Panc1 (cell line): ENCODE measurements at regions not wholly inside any gene's neighbourhood (a gene's known extent, or its start where the extent isn't known, plus 50 kb on each side); places are given as distances from the start of the nearest gene placed in this dataset.

Experiments used
- ATAC-seq: fragments of 200-7000 bp; cut with Tn5 transposase; 2 replicates; pipeline ENCODE4 v1.9.1; 2020; ENCODE audit warnings: mild to moderate bottlenecking, moderate library complexity
- BruUV-seq: library from RNA; stranded (reverse); fragments of 400-500 nt; replicated peaks from 2 replicates; lab custom pipeline; 2021; lab: Mats Ljungman, UMichigan
- CTCF ChIA-PET: fragments of 300-600 bp; sonication (Branson Sonifier 250); formaldehyde crosslinking; loops from one replicate; lab custom pipeline; 2022; ENCODE audit warnings: antibody characterized with exemption; lab: Charles Lee
- POLR2A ChIA-PET: fragments of 300-600 bp; sonication (Branson Sonifier 250); formaldehyde crosslinking; loops from one replicate; lab custom pipeline; 2022; ENCODE audit warnings: antibody characterized with exemption; lab: Charles Lee
- DNase-seq: peaks from one replicate; pipeline ENCODE4 v3.0.0-alpha.2; 2010; ENCODE audit warnings: low read depth, low spot score
- H3K27ac ChIP-seq: 2 replicates; pipeline ENCODE4 v1.5.1; 2011; ENCODE audit warnings: mild to moderate bottlenecking, low read length, inconsistent platforms
- H3K27me3 ChIP-seq: fragments of 200-500 bp; sonication (Bioruptor generic); 2 replicates; pipeline ENCODE4 v1.6.0; 2014; ENCODE audit warnings: low read length, inconsistent platforms; ENCODE audit not compliant: control insufficient read depth, insufficient read depth
- H3K36me3 ChIP-seq: fragments of 200-500 bp; sonication (Bioruptor generic); 2 replicates; pipeline ENCODE4 v1.5.1; 2014; ENCODE audit warnings: inconsistent platforms, mild to moderate bottlenecking, low read length, moderate library complexity; ENCODE audit not compliant: control insufficient read depth, insufficient read depth
- H3K4me1 ChIP-seq: 2 replicates; pipeline ENCODE4 v1.5.1; 2011; ENCODE audit warnings: inconsistent platforms, mild to moderate bottlenecking, low read length, moderate library complexity; ENCODE audit not compliant: control insufficient read depth, insufficient read depth
- H3K4me3 ChIP-seq, 2 experiments: 2 replicates each; pipeline ENCODE4 v1.5.1; 2011 to 2012; ENCODE audit warnings: low read depth in 2 of 2, low read length in 2 of 2, mild to moderate bottlenecking in 2 of 2, inconsistent platforms in 1 of 2, moderate library complexity in 1 of 2
- H3K9me3 ChIP-seq: fragments of 200-500 bp; sonication (Bioruptor generic); 2 replicates; pipeline ENCODE4 v1.5.1; 2014; ENCODE audit warnings: low read depth, mild to moderate bottlenecking, inconsistent platforms, low read length, moderate library complexity; ENCODE audit not compliant: control insufficient read depth, insufficient read depth
- CTCF ChIP-seq: fragments of 450-650 bp; IDR thresholded peaks from 2 replicates; pipeline ENCODE4 v1.5.1; 2017; ENCODE audit warnings: mild to moderate bottlenecking
- POLR2AphosphoS5 ChIP-seq: IDR thresholded peaks from 2 replicates; pipeline ENCODE4 v1.6.1; 2012; ENCODE audit warnings: mild to moderate bottlenecking, low read depth, low read length, moderate library complexity
- REST ChIP-seq, 2 experiments: IDR thresholded peaks; 2 replicates each; pipeline ENCODE4 v1.6.1; 2011 to 2012; ENCODE audit warnings: low read depth in 2 of 2, control low read depth in 1 of 2, low read length in 1 of 2, mild to moderate bottlenecking in 1 of 2, moderate library complexity in 1 of 2; ENCODE audit not compliant: insufficient read depth in 1 of 2
- SIN3A ChIP-seq: IDR thresholded peaks from 2 replicates; pipeline ENCODE4 v1.6.1; 2012; ENCODE audit warnings: low read depth, mild to moderate bottlenecking, low read length, moderate library complexity, borderline replicate concordance; ENCODE audit not compliant: insufficient read depth
- TCF7L2 ChIP-seq: IDR thresholded peaks from 2 replicates; pipeline ENCODE4 v1.6.1; 2011; ENCODE audit warnings: mild to moderate bottlenecking, low read depth, low read length, inconsistent platforms
- in situ Hi-C: cut with HindIII; loops from 2 replicates; pipeline ENCODE4 v1.10.0; 2016; ENCODE audit warnings: low sequenced_read_pairs, low pct_unique_long_range_greater_than_20kb
- intact Hi-C: fragments of 100-400 bp; cut with micrococcal nuclease; formaldehyde crosslinking; loops from one replicate; pipeline ENCODE4 v1.10.0; 2022; ENCODE audit not compliant: unreplicated experiment

GRCh38 chr12:105920161-105920684 lies 218.5 kb downstream of the NUAK1 start:
- in situ Hi-C loops (no loop called here), intact Hi-C loops (loop anchor here (5.0 kb wide), 1 partner anchor 682 kb away; no protein-coding TSS in a partner anchor)
- Histone ChIP-seq H3K27ac (no peak overlapping the region), H3K4me3 (no peak overlapping the region), H3K4me1 (peaks cover 5% of the 10 kb centered on the region), H3K27me3 (no peaks in the 10 kb centered on the region), H3K9me3 (no peaks in the 10 kb centered on the region), H3K36me3 (no peaks in the 10 kb centered on the region)
- POLR2A ChIA-PET = no interaction called here
- TF ChIP-seq CTCF = no peak
- no peak for TF ChIP-seq TCF7L2
- no peak for TF ChIP-seq SIN3A
- no peak for TF ChIP-seq POLR2AphosphoS5
- no peak for TF ChIP-seq REST (IDR thresholded peaks at IDR 0.05; ENCODE audit: insufficient read depth in 1 of 2, low read depth in 2 of 2, low read length in 1 of 2)
- ATAC-seq = no peak
- CTCF ChIA-PET = no interaction called here
- no TSS peak for BruUV-seq
- DNase-seq = no peak

- TF ChIP-seq REST (IDR thresholded peaks at IDR 0.05; ENCODE audit: insufficient read depth in 1 of 2, low read depth in 2 of 2, low read length in 1 of 2) (no peak), CTCF (no peak), TCF7L2 (no peak), POLR2AphosphoS5 (no peak), SIN3A (no peak)
- DNase-seq (no peak), ATAC-seq (no peak)
- Histone ChIP-seq H3K4me1 (peaks cover 5% of the 10 kb centered on the region), H3K27me3 (no peaks in the 10 kb centered on the region), H3K9me3 (no peaks in the 10 kb centered on the region), H3K4me3 (no peak overlapping the region), H3K27ac (no peak overlapping the region), H3K36me3 (no peaks in the 10 kb centered on the region)
- no TSS peak for BruUV-seq
- ChIA-PET CTCF (interaction anchor here (0.6 kb wide), 1 partner anchor 300 kb away, joined by 4 read pairs; no protein-coding TSS in a partner anchor), POLR2A (no interaction called here)
- intact Hi-C loops (loop anchor here (5.0 kb wide), 1 partner anchor 681 kb away; no protein-coding TSS in a partner anchor), in situ Hi-C loops (no loop called here)
Measured at GRCh38 chr12:105921055-105921454, 217.7 kb downstream of the NUAK1 start.
